ENCODE measurements at regions not wholly inside any gene's neighbourhood (a gene's known extent, or its start where the extent isn't known, plus 50 kb on each side); places are given as distances from the start of the nearest gene placed in this dataset.

DNA sequence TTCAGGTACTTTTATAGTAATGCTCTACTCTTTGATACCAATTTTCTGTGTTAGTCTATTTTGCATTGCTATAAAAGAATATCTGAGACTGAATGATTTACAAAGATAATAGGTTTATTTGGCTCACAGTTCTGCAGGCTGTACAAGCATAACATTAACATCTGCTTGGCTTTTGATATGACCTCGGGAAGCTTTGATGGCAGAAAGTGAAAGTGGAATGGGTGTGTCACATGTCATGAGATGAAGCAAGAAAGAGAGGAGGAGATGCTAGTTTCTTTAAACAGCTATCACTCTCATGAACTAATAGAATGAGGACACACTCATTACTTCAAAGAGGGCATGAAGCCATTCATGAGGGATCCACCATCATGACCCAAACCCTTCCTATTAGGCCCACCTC lies 270.9 kb upstream of the IL12B start:
- TF ChIP-seq EZH2 (IDR thresholded peaks at IDR 0.05; ENCODE audit: insufficient read depth, low read length): no peak
- TF ChIP-seq, protein P1, sequence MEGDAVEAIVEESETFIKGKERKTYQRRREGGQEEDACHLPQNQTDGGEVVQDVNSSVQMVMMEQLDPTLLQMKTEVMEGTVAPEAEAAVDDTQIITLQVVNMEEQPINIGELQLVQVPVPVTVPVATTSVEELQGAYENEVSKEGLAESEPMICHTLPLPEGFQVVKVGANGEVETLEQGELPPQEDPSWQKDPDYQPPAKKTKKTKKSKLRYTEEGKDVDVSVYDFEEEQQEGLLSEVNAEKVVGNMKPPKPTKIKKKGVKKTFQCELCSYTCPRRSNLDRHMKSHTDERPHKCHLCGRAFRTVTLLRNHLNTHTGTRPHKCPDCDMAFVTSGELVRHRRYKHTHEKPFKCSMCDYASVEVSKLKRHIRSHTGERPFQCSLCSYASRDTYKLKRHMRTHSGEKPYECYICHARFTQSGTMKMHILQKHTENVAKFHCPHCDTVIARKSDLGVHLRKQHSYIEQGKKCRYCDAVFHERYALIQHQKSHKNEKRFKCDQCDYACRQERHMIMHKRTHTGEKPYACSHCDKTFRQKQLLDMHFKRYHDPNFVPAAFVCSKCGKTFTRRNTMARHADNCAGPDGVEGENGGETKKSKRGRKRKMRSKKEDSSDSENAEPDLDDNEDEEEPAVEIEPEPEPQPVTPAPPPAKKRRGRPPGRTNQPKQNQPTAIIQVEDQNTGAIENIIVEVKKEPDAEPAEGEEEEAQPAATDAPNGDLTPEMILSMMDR (IDR thresholded peaks at IDR 0.05; ENCODE audit: insufficient read depth, low read depth, low read length): no peak
- no peak overlapping the region for H3K4me3 ChIP-seq (ENCODE audit: insufficient read depth, low read depth, low read length)
- H3K79me2 ChIP-seq (ENCODE audit: insufficient read depth, low read length): no peaks in the 10 kb centered on the region
- no peak overlapping the region for H3K4me3 Mint-ChIP-seq (ENCODE audit: unreplicated experiment)
- no peaks in the 10 kb centered on the region for H3K27me3 Mint-ChIP-seq (ENCODE audit: low read depth, unreplicated experiment)
- H3K4me1 Mint-ChIP-seq (ENCODE audit: low read depth, unreplicated experiment): peaks cover 4% of the 10 kb centered on the region
- no peaks in the 10 kb centered on the region for H3K36me3 ChIP-seq (ENCODE audit: insufficient read depth, low read length)
- H3K9ac ChIP-seq (ENCODE audit: low read length): no peak overlapping the region
- peaks cover 1% of the 10 kb centered on the region for H3K36me3 Mint-ChIP-seq (ENCODE audit: low read depth, unreplicated experiment)
- peaks cover 17% of the 10 kb centered on the region for H3K9me3 Mint-ChIP-seq (ENCODE audit: unreplicated experiment)
- H3K27me3 ChIP-seq (ENCODE audit: insufficient read depth, low read length): no peaks in the 10 kb centered on the region
- H4K20me1 ChIP-seq (ENCODE audit: insufficient read depth, low read length): no peaks in the 10 kb centered on the region
- no peak for DNase-seq (ENCODE audit: low read depth)
- no peaks in the 10 kb centered on the region for H3K9me3 ChIP-seq (ENCODE audit: insufficient read depth, low read depth, low read length)
- H3K4me1 ChIP-seq (ENCODE audit: insufficient read depth, low read length): peaks cover 14% of the 10 kb centered on the region
- no peak overlapping the region for H3K27ac Mint-ChIP-seq (ENCODE audit: unreplicated experiment)
- no peak for FAIRE-seq
- H2AFZ ChIP-seq (ENCODE audit: low read depth, low read length): no peak overlapping the region
- no peak overlapping the region for H3K27ac ChIP-seq (ENCODE audit: low read depth, low read length)
- no peak overlapping the region for H3K4me2 ChIP-seq (ENCODE audit: low read length)

DNA sequence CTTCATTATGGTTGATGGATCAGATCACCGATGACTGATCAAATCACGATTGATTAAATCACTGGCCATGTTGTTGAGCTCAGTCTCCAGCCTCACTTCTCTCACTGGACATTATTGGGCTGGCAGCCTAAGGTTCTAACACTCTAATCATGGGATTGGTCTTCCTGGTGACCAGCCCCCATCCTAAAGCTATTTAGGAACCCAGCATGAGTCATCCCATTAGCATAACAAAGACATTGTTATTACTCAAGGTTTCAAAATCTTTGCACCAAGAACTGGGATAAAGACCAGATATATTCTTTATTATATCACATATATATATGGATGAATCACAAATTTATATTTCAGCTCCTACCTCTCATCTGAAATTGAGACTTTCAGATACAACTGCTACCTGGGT lies 272.1 kb upstream of the IL12B start:
- Mint-ChIP-seq H3K36me3 (ENCODE audit: low read depth, unreplicated experiment) (no peaks in the 10 kb centered on the region), H3K4me3 (ENCODE audit: unreplicated experiment) (no peak overlapping the region), H3K27me3 (ENCODE audit: low read depth, unreplicated experiment) (no peaks in the 10 kb centered on the region), H3K27ac (ENCODE audit: unreplicated experiment) (no peak overlapping the region), H3K4me1 (ENCODE audit: low read depth, unreplicated experiment) (peaks cover 4% of the 10 kb centered on the region), H3K9me3 (ENCODE audit: unreplicated experiment) (peaks cover 15% of the 10 kb centered on the region)
- Histone ChIP-seq H4K20me1 (ENCODE audit: insufficient read depth, low read length) (no peaks in the 10 kb centered on the region), H3K79me2 (ENCODE audit: insufficient read depth, low read length) (no peaks in the 10 kb centered on the region), H2AFZ (ENCODE audit: low read depth, low read length) (no peak overlapping the region), H3K36me3 (ENCODE audit: insufficient read depth, low read length) (no peaks in the 10 kb centered on the region), H3K9me3 (ENCODE audit: insufficient read depth, low read depth, low read length) (no peaks in the 10 kb centered on the region), H3K27me3 (ENCODE audit: insufficient read depth, low read length) (no peaks in the 10 kb centered on the region), H3K9ac (ENCODE audit: low read length) (no peak overlapping the region), H3K4me2 (ENCODE audit: low read length) (no peak overlapping the region), H3K27ac (ENCODE audit: low read depth, low read length) (no peak overlapping the region), H3K4me1 (ENCODE audit: insufficient read depth, low read length) (peaks cover 14% of the 10 kb centered on the region), H3K4me3 (ENCODE audit: insufficient read depth, low read depth, low read length) (no peak overlapping the region)
- peak; percentile 36 for DNase-seq (ENCODE audit: low read depth)
- no peak for FAIRE-seq
- TF ChIP-seq EZH2 (IDR thresholded peaks at IDR 0.05; ENCODE audit: insufficient read depth, low read length): no peak

- Histone ChIP-seq H3K4me3 (ENCODE audit: insufficient read depth, low read depth, low read length) (no peak overlapping the region), H3K4me2 (ENCODE audit: low read length) (peak overlapping the region; percentile 41), H2AFZ (ENCODE audit: low read depth, low read length) (no peak overlapping the region), H3K9me3 (ENCODE audit: insufficient read depth, low read depth, low read length) (no peaks in the 10 kb centered on the region), H3K4me1 (ENCODE audit: insufficient read depth, low read length) (peaks cover 14% of the 10 kb centered on the region), H3K9ac (ENCODE audit: low read length) (no peak overlapping the region), H3K79me2 (ENCODE audit: insufficient read depth, low read length) (no peaks in the 10 kb centered on the region), H3K27ac (ENCODE audit: low read depth, low read length) (no peak overlapping the region), H3K27me3 (ENCODE audit: insufficient read depth, low read length) (no peaks in the 10 kb centered on the region), H3K36me3 (ENCODE audit: insufficient read depth, low read length) (no peaks in the 10 kb centered on the region), H4K20me1 (ENCODE audit: insufficient read depth, low read length) (no peaks in the 10 kb centered on the region)
- Mint-ChIP-seq H3K4me1 (ENCODE audit: low read depth, unreplicated experiment) (peaks cover 4% of the 10 kb centered on the region), H3K9me3 (ENCODE audit: unreplicated experiment) (peaks cover 11% of the 10 kb centered on the region), H3K36me3 (ENCODE audit: low read depth, unreplicated experiment) (no peaks in the 10 kb centered on the region), H3K27ac (ENCODE audit: unreplicated experiment) (no peak overlapping the region), H3K27me3 (ENCODE audit: low read depth, unreplicated experiment) (no peaks in the 10 kb centered on the region), H3K4me3 (ENCODE audit: unreplicated experiment) (no peak overlapping the region)
- DNase-seq (ENCODE audit: low read depth) (peak; percentile 89), FAIRE-seq (peak; percentile 62)
- TF ChIP-seq EZH2 (IDR thresholded peaks at IDR 0.05; ENCODE audit: insufficient read depth, low read length): no peak
- TF ChIP-seq, protein P1 (IDR thresholded peaks at IDR 0.05; ENCODE audit: insufficient read depth, low read depth, low read length): no peak
These were observed 275.3 kb upstream of the IL12B start for GRCh38 chr5:159605585-159605984.
